ENCODE measurements at regions not wholly inside any gene's neighbourhood (a gene's known extent, or its start where the extent isn't known, plus 50 kb on each side); places are given as distances from the start of the nearest gene placed in this dataset.

- DNase-seq: no peak
Observed at GRCh38 chr18:77448046-77448445, 198.4 kb downstream of the GALR1 start.

GRCh38 chr18:77455004-77455403 lies 205.4 kb downstream of the GALR1 start:
- DNase-seq: no peak

- no peak for DNase-seq
Observed at GRCh38 chr18:77457681-77458080, 208.0 kb downstream of the GALR1 start.

- DNase-seq: no peak
Observed at GRCh38 chr18:77461062-77461688, 211.5 kb downstream of the GALR1 start.

- DNase-seq: no peak
Observed at GRCh38 chr18:77464917-77465316, 215.3 kb downstream of the GALR1 start.

DNA sequence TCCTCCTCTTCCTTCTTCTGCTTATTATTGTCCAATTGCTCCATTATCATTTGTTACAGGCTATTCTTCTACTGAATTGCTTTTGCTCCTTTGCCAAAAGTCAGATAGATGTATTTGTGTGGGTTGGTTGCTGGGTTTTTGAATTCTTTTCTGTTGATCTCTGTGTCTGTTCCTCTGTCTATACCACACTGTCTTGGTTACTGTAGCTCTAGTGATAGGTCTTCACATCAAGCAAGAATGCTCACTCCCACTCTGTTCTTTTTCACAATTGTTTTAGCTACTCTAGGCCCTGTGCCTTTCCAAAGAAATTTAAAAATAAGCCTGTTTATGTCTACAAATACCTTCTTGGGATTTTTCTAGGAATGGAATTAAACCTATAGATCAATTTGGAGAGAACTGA lies 217.2 kb downstream of the GALR1 start:
- no peak for DNase-seq

DNA sequence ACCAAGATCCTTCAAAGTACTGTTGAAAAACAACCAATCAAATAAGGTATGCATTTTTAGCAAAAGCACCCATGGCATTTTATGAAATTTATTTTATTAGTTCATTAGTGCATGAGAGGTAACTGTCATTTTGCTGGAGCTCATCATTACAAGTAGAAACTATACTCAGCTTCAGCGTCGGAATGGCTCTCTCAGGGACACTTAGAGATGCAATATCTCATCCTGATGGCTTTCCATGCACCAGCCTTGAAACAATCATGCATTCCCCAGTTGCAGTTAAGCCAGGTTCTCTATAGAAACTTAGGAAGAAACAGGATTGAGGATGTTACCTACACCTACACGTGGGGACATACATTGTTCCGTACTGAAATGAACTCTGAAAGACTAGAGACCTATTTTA lies 219.5 kb downstream of the GALR1 start:
- DNase-seq: no peak

GRCh38 chr18:77470569-77471413 lies 221.1 kb downstream of the GALR1 start:
- no peak for DNase-seq

GRCh38 chr18:77472509-77472908 lies 222.9 kb downstream of the GALR1 start:
- no peak for DNase-seq

- no peak for DNase-seq
Observed at GRCh38 chr18:77478646-77479442, 229.2 kb downstream of the GALR1 start.

GRCh38 chr18:77481541-77481940 lies 231.9 kb downstream of the GALR1 start:
- DNase-seq: no peak

DNA sequence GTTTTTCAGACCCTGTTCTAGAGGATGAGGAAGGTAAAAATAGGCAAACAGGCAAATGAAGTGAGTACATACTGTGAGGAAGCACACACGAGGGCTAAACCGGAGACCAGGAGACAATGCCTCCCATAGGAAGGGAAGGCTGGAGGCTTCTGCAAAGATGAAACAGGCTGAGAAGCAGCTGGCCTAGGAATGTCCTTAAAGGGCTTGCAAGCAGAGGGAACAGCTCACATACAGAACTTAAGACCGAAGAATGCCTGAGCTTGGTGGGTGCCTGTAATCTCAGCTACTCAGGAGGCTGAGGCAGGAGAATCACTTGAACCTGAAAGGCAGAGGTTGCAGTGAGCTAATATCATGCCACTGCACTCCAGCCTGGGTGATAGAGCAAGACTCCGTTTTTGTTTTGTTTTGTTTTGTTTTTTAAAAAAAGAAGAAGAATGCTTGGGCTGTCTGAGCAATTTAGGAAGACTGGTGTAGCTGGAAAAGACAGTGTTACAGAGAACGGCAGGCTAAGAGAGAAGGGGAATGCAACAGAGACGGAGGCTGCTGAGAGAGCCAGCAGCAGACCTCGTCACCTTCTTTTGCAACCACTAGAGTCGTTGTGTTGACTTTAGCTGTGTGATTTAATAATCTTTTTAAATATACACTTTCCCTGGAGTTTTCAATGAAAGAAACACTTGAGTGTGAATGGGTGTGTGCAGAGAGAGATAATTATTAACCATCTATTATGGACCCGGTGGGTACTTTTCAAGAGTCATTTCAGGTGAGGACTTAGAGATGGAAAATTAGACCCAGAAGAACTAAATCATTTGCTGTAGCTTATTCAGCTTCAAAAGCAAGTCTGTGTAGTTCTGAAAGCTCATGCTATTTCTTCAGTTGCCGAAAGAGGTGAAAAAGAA lies 232.8 kb downstream of the GALR1 start:
- DNase-seq: no peak

GRCh38 chr18:77486985-77487384 lies 237.3 kb downstream of the GALR1 start:
- no peak for DNase-seq

- DNase-seq: no peak
Observed at GRCh38 chr18:77487951-77488740, 238.5 kb downstream of the GALR1 start.

DNA sequence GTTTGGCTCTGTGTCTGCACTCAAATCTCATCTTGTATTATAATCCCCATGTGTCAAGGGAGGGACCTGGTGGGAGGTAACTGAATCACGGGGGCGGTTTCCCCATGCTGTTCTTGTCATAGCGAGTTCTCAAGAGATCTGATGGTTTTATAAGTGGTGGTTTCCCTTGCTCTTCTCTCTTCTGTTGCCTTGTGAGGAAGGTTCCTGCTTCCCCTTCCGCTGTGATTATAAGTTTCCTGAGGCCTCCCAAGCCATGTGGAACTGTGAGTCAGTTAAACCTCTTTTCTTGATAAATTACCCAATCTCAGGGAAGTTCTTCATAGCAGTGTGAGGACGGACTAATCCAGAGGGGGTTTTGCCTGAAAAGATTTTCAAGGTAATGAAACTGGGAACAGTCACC lies 245.4 kb downstream of the GALR1 start:
- no peak for DNase-seq

DNA sequence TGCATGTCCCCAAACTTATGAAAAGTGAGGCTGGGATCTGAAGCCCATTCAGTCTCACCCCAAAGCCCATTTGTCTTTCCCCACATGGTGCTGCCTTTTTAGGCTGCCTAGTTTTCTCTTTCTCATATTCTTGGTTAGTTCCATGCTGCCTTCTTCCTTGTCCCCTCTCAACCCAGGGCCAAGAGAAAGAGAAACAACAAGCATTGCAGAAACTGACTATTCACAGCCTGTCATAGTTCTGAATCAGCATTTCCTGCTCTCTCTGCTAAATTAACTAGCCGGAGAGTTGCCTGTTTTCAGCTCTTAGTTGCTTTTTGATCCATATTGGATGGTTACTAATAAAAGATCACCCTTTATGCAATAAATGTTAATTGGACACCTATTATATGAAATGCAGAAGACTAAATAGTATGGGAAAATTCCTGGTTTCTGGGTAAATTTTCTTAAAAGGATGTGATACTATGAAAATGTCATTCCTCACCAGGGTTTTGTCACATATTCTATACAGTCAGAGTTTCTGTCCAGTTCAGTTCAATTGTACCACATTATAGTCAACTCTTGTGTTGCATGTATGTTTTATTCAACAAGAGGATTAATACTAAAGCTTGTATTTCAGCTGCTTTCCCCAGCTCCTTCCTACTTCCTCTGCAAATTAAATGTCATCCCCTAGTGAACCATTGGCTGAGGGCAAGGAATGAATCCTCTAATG lies 246.5 kb downstream of the GALR1 start:
- DNase-seq: no peak

- DNase-seq: no peak
Observed at GRCh38 chr18:77501266-77501665, 251.6 kb downstream of the GALR1 start.

DNA sequence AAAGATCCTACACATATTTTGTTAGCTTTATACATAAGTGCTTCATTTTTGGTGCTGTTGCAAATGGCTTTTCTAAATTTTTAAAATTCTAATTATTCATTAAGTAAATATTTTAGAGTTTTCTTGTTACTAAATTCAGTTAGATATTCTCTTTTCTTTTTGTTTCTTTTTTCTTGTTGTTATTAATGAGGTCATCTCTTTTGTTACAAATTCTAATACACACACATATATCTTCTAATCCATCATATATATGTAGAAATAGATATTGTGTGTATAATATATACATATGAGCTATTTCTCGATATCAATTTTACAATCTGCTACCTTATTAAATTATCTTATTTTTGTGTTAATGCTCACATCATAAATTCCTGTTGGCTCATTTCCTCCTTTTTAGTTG lies 255.9 kb downstream of the GALR1 start:
- no peak for DNase-seq

GRCh38 chr18:77512152-77512551 lies 262.5 kb downstream of the GALR1 start:
- no peak for DNase-seq

GRCh38 chr18:77517901-77518300 lies 268.3 kb downstream of the GALR1 start:
- DNase-seq: no peak

DNA sequence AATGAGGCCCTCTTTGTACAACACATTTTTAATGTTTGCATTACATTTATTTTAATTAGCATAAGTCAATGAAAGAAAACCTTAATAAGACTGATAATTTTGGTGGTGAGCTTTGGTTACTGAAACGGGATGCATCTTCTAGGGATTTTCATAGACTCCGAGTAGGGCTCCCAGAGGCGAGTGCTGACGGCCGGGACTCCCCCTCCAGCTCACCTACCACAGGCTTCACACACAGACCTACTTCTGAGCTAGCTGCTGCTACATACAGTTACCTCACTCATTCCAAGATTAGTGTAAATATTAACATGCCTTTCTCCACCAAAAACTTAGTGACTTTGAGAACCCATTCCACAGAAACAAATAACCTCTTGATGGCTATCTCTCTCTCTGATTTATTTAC lies 271.1 kb downstream of the GALR1 start:
- no peak for DNase-seq
